Superior temporal gyrus (tissue), 1 donor: ENCODE measurements at regions not wholly inside any gene's neighbourhood (a gene's known extent, or its start where the extent isn't known, plus 50 kb on each side); places are given as distances from the start of the nearest gene placed in this dataset.
"Not testable (repeated sequence)": the region's sequence is repeated elsewhere in the genome, so short reads cannot be mapped to it uniquely, and the experiment has no call there.

Experiments
- DNase-seq: peaks from one replicate; pipeline ENCODE4 v3.0.0-alpha.2; 2016; ENCODE audit errors: extremely low spot score

DNA sequence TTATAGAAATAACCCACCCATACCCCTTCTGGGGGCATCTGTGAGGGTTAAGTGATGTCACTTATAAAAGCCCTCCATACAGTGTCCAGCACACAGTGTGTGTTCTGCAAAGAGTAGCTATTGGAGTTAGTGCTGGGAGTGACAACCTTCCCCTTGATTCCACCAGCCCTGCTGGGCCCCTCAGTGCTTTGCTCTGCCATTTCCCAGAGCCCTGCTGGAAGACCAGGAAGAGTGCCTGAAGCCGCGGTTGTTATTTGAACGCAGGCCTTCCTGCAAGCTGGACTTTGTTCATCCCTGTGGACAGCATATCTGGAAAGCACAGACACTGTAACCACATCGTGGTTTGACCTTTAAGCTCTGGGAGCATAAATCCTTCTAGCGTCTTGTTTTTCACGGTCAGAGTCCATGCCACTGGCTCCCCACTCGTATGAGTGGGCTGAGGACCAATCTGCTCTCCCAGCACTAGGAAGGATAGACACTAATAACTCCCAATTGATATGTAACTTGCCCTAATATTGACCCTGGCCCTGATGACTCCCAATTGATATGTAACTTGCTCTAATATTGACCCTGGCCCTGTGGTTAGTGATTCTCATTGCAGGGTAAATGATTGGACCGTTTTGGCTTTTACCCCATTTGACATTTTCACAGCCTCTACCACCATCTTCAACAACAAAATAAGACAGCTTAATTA lies 297.1 kb upstream of the MAF start:
- no peak for DNase-seq

DNA sequence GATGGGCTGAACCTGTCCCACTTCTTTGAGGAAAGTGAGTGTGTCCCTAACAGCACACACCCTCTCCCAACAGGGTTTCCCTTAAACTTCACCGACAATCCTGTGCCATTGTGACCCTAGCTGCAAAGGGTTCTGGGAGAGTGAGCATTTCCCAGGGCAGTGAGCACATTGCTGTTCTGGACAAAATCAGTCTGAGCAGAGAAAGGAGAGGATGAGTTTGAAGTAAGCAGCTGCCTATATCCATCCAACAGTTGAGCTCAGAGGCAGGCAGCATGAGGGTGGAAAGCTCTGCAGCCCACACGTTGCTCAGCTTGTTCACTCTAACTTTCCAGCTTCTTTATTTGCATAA lies 296.5 kb upstream of the MAF start:
- no peak for DNase-seq

DNA sequence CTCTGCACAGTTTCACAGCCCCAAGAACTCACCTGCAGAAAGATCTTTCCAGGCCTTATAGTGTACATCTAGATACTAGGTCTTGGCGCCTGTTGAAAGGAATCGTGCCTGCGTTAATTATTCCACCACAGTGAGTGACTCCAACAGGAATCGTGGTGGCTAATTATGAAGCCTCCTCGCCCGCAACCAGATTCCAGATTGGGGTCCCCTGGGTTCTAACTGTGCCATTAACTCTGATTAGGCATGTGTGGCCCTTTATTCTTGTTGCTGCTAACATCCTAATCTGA lies 295.3 kb upstream of the MAF start:
- DNase-seq = no peak

DNA sequence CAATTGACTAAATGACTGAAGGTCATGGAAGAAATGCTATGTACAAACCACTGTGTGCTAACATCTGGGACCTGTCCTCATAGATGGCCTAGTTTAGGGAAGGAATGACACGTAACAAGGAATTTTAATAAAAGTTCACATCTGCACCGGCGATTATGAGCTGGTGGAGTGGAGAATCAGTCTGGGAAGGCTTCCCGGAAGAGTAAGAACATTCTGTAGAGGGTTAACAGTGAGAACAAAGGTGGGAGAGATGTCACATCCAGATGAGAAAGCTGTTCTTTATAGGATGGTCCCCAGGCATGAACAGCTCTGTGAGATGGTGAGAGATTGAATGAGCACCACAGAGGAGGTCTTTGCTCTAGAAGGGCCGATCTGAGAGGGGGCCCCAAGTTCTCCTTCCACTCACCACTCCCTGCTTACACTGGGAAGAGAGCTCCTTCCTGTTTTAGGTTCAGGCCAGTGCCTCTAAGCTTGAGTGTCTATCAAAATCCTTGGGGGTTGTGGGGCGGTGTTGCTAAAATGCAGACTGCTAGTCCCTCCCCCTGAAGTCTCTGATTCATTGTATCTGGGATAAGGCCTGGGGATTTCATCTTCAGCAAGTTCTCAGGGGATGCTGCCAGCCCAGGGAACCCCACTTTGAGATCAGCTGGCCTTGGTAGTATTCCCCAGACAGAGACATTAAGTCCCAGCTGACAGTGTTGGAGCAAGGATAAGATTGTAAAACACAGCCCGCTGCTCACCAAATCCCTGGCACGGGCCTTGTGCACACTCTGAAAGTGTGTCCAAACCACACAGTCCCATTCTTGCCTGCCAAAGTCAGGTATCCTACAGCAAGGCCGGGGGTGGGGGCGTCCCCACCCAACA lies 294.7 kb upstream of the MAF start:
- no peak for DNase-seq

DNA sequence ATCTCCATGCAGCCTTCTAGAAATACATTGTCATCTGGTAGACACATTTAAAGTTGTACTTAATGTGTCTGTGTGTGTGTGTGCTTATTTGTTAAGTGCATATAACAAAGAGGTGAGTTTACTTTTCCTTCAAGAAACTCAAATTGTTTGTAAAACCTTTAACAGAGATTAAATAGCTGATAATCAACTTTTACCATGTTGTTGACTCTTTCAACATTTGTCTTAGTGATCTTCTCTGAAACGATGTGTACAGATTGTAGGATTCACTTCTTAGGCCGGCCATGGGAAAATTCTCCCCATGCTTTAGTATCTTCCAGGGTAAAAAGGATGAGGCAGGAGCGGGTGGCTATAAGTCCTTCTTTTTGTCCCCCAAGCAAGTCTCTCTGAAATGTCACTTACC lies 292.9 kb upstream of the MAF start:
- DNase-seq = no peak

DNA sequence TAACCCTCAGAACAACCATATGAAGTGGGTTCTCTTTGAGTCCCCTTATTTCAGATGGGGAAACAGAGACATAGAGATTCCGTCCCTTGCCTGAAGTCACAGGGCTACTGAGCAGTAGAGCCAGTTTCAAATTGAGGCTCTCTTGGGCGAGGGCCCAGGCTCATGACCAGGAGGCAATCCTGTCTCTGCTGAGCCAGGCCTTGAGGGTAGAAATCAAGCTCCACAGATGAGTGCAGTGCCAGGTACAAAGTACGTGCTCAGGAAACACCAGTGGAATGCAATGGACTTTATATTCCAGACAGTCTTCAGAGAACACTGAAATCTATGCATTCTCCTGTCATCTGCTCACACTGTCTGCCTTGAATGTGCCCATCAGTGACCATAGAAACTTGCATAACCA lies 291.7 kb upstream of the MAF start:
- DNase-seq = no peak

DNA sequence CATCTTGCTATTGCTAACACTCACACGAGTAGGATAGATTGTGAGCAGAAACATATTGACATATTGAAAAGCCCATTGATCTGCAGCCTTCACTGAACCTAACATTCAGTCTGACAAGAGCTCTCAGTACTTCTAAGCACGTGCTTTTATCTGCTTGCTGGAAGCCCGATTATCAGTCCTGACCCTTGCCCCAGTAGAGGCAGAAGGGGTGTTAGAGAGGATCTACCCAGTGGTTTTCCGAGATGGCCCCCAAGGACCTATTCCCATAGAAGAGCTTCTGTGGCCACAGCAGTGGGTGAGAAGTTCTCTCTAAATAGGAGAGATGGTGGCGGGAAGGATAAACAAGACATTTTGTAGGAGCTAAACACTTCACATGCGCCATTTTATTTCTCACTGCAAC lies 290.9 kb upstream of the MAF start:
- no peak for DNase-seq

DNA sequence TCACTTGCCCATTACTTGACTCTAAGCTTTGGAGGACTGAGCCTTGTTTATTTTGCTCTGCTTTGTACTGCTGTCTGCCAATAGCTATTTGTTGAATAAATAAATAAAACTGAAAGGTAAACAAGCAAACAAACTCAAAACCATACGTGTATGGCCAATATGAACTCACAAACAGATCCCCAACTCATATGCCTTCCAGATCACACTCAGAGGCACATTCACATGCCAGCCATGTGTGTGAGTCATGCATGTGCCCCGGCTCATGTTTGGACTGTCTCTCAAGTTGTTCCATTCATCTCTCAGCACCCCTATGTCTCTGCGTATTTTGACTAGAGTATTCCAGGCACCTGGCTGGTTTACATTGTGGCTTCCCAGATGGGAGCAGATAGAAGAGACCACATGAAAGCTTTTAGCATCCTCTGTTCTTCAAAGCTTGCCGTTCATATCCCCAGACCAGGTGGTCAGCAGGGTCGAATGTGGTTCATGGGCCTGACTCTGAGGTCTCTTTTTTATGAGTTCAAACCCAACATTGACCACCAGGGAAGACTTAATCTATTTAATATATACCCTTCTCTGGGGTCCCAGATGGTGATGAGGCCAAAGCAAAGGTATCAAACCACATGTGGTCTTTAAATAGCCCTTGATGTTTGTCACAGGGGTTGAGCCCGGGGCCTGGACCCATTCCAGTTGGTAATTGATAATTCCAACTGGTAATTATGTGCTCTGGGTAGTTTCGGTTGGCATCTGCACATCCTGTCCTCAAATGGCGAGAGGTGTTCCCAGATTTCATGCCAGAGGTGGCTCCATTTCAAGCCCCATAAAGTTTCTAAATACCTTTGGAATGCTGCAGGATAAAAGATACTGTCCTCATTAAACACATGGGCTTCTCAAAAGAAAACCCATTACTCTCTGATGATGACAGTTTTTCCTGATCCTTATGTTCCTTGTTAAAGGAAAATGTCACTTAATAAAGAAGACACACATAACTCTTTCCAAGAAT lies 287.3 kb upstream of the MAF start:
- DNase-seq = no peak

DNA sequence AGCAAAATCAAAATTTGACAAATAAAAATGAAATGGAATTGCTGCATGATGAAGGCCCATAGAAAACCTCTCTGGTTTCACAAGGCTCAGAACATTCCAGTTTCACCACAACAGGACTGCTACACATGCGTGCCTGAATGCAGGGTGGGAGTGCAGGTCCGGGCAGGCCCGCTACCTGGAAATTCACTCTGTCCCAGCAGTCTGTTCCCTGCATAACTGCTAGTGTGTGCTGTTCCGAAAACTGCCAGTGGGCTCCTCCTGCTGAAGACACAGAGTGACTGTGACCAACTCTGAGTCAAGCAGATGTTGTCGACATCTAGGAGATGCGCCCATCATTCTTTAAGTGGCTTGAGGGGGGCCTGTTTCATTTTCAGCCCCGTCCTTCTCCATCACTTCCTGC lies 284.8 kb upstream of the MAF start:
- DNase-seq = no peak

DNA sequence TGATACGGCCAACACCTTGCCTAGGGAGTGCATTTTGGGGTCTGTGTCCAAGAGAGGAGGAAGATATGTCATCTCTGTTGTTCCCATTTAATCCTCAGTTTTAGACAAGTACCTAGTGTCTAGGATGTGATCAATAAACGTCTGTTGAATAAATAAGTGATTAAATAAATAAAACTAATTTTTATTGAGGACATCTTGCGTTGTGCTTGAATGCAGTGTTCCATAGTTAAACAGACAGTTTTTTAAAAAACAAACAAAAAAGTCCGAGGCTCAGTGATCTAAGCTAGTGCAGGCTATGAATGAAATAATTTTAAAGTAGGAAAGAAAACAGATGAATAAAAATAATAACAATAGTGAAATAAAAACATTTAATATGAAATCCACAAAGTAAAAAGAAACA lies 283.0 kb upstream of the MAF start:
- no peak for DNase-seq

DNA sequence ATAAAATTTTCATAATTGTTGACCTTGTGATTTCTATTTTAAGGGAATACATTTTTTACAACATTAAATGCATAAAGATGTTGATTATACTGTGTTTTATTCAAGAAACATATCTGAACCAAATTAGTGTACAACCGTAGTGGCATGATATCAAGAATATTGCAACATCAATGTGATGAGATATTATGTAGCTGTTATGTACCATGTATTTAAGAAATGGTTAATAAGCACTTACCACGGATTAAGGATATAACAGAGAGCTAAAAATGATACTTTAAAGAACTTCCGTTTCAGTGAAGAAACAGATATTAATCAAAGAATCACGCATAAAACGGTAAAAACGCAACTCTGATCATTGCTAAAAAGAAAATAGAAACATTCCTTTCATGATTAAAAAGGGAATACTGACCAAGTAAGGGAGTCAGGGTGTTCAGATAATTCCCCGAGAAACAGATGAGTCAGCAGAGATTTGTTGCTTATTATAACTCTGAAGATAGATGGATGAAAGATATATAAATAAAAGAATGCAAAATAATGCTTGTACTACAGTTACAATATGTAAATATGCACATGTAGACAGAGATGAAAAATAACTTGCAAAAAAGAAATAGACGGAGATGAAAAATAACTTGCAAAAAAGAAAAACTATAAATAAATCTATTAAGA lies 281.9 kb upstream of the MAF start:
- no peak for DNase-seq

DNA sequence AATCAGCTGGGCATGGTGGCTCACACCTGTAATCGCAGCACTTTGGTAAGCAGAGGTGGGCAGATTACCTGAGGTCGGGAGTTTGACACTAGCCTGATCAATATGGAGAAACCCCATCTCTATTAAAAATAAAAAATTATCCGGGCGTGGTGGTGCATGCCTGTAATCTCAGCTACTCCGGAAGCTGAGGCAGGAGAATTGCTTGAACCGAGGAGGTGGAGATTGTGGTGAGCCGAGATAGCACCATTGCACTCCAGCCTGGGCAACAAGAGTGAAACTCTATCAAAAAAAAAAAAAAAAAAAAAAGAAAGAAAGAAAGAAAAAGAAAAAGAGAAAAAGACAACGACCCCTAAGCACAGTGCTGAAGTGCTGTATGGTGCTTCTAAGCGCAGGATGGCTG lies 280.6 kb upstream of the MAF start:
- DNase-seq = not testable (repeated sequence)

DNA sequence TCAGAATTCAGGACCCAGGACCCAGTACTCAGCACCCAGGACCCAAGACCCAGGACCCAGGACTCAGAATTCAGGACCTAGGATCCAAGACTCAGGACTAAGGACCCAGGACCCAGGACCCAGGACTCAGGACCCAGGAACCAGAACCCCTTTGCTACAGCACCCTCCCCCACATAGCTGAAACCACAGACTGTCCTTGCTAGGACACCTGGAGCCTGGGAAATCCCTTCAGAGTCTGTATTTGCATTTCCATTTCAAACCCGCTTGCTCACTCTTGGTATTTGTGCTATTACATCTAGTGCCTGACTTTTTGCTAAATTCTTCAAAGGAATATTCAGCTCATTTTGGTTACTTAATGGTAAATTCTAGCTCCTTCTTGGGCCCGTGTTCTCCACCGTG lies 275.8 kb upstream of the MAF start:
- DNase-seq = no peak

DNA sequence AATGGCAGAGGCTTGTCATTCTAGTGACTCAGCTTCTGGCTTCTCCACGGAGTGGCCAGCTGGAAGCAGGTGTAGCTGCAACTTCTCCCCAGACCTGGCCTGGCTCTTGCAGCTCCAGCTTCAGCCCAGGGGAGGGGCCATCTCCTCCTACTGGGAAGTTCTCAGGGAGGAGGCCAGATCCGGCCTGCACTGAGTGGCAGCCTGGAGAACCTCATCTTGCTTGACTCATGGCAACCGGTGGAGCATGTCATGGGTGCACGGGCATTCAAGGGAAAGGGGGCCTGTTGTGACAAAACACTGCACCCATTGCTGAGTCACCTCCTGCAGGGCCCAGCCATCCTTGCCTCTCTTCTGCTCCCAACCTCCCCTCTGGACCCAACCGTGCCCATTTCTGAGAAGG lies 273.9 kb upstream of the MAF start:
- DNase-seq = no peak

DNA sequence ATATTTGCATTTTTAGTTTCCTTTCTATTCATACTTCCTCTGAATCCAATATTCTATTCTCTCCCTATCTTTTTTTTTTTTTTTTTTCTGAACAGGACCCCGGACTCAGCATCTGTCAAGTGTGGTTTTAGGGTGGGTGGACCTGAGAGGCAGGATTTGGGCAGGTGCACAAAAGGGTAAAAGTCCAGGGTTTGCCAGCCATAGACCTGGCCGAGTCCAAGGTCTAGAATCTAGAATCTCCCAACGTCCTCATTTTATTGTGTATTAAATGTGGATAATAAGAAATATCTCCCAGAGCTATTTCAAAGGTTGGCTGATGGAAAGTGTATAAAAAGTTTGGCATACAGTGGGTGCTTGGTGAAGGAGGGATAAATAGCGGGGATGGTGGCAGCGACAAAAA lies 273.3 kb upstream of the MAF start:
- no peak for DNase-seq

DNA sequence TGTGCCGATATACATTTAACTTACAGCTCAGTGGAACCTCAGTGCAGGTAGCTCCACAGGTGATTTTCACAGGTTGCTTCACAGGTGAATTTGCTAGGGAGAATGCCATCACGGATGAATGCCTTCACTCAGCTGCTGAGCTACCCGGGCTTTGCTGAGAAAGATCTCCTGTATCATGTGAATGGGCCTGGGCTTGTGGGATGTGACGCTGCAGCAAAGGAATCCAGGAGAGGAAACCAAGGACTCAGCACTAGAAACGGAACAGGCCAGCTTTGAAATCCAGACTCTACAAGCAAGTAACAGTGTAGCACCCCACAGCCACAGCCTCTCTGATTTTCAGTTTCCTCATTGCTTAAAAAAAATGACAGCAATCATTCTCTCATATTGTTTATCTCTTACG lies 271.4 kb upstream of the MAF start:
- DNase-seq = no peak

DNA sequence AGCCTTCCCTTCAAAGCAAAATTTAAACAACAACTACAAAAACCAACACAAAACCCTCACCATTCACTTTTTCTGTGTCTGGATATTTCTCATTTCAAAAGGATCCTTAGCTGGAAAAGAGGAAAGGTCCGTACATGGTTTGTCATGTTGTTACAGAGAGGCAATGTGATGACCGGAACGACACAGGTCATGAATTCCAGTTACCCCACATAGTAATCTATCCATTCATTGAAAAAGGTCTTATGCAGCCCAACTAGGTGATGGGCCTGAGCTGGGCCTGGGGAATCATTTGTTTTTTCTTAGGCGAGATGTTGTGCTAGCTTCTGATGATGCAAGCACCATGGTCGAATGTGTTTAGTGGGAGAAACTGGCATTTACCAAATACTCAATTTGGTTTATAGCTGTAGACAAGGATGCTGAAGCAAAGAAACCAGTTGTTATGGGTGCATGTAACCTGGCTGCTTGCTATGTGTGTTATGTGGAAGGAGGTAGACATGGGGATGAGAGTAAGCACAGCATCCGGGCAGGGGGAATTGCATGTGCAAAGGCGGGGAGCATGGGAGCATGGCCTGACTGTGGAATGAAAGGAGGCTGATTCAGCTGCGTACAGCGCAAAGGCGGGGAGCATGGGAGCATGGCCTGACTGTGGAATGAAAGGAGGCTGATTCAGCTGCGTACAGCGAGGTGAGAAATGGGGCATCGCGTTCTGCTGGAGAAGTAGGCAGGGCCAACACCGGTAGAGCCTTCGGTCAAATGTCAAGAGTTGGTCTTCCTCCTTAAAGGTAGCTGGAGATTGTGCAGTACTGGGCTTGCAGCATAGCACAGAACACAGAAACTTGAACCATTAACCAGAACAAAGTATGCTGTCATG lies 269.7 kb upstream of the MAF start:
- DNase-seq = no peak

DNA sequence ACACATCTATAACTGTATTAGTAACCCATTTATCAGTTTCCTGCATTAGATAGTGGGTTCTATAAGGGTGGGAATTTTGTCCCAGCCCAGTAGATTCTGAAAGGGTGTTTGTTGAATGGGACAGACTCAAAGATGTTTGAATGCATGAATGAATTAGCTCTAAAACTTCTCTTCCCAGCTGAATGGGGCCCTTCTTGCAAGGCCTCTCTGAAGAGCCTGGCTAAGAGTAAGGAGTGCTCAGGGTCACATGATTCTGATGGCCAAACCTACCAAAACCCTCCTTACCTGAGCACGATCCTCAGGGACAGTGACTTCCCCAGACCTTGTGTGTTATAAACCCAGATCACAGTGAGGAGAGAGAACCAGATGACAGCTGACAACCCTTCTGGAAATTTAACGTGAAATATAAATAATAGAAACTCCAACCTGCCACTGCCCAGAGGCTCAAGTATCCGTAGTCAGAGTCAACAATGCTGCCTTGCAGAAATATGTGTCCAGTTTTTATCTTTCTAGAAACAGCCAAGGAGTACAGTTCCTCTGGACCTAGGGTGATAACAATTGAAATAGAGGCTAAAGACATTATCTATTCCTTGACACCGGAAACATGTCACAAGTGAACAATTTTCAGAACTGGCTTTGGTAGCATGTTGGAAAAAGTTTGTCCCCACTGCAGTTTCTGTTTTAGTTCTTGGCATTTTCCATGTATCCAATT lies 268.9 kb upstream of the MAF start:
- DNase-seq = no peak

DNA sequence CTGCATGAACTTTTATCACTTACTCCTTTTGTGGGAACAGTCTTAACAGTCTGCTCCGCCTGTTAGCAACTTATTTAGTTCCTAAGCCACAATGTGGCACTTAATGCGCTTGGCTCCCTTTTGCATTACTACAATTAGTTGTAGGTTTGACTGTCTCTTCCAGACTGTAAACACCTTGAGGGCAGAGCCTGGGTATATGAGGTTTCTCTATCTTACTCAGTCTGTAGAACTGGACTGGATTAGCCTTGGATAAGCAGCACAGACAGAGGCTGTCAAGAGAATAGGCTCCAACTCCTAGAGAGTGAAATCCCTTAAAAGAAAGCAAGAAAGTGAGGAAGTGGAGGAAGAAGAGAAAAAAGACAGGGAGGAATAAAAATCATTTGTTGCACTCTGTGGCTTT lies 268.3 kb upstream of the MAF start:
- DNase-seq = no peak

DNA sequence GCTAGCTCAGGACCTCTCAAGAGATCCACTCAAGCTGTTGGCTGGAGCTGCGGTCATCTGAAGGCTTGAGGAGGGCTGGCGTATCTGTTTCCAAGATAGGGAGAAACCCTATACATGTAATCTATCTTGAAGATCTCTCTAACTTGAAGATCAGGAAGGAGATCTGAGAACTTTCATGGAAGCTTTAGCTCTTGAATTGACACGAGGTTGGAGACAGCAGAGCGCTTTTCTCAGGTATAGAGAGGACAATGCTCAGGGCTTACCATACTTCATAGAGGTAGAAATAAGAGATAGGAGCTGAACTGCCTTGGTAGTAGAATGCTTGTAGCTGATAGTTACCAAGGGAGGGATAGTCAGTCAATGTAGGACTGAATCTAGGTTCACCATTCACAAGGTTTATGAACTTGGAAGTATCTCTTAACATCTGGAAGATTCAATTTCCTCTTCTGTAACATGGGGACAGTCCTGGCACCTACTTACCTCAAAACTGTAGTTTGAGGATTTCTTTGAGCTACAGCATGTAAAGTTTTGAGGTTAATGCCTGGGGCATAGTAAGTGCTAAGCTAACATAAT lies 267.0 kb upstream of the MAF start:
- DNase-seq = no peak
